Omental fat pad (tissue), 3 donors: ENCODE measurements at regions not wholly inside any gene's neighbourhood (a gene's known extent, or its start where the extent isn't known, plus 50 kb on each side); places are given as distances from the start of the nearest gene placed in this dataset.
"Not testable (repeated sequence)": the region's sequence is repeated elsewhere in the genome, so short reads cannot be mapped to it uniquely, and the experiment has no call there.

Source experiments
- ATAC-seq: fragments of 150-250 bp; one replicate; pipeline ENCODE4 v1.9.1; 2016; ENCODE audit warnings: mild to moderate bottlenecking, moderate library complexity; ENCODE audit not compliant: low FRiP score
- DNase-seq: peaks from one replicate; pipeline ENCODE4 v3.0.0-alpha.2; 2019; ENCODE audit warnings: low spot score
- CTCF ChIP-seq, 3 donors: fragments of 450-650 bp; IDR thresholded peaks; one replicate each; pipeline ENCODE4 v1.5.1; 2016 to 2017; ENCODE audit warnings: antibody characterized with exemption in 3 of 3, mild to moderate bottlenecking in 3 of 3, moderate library complexity in 2 of 3

GRCh38 chr6:1178590-1178989 is 133.3 kb upstream of the FOXQ1 start:
- ATAC-seq = no peak
- TF ChIP-seq CTCF (IDR thresholded peaks at IDR 0.05) = no peak
- no peak for DNase-seq

- no peak for TF ChIP-seq CTCF (IDR thresholded peaks at IDR 0.05)
- peak; percentile 80 for ATAC-seq
- no peak for DNase-seq
Observed at GRCh38 chr6:1176567-1176966, 135.3 kb upstream of the FOXQ1 start.

GRCh38 chr6:1175877-1176276 is 136.0 kb upstream of the FOXQ1 start:
- ATAC-seq (no peak), DNase-seq (no peak)
- no peak for TF ChIP-seq CTCF (IDR thresholded peaks at IDR 0.05)

GRCh38 chr6:1170794-1171193 is 141.1 kb upstream of the FOXQ1 start:
- no peak for TF ChIP-seq CTCF (IDR thresholded peaks at IDR 0.05)
- no peak for ATAC-seq
- no peak for DNase-seq

GRCh38 chr6:1164600-1164999 is 147.3 kb upstream of the FOXQ1 start:
- no peak for ATAC-seq
- no peak for DNase-seq
- TF ChIP-seq CTCF (IDR thresholded peaks at IDR 0.05) = no peak

GRCh38 chr6:1163501-1163900 is 148.4 kb upstream of the FOXQ1 start:
- TF ChIP-seq CTCF (IDR thresholded peaks at IDR 0.05) = no peak
- DNase-seq (no peak), ATAC-seq (no peak)

GRCh38 chr6:1162367-1163275 is 149.3 kb upstream of the FOXQ1 start:
- TF ChIP-seq CTCF (IDR thresholded peaks at IDR 0.05) = no peak
- no peak for ATAC-seq
- no peak for DNase-seq

GRCh38 chr6:1156411-1156810 is 155.5 kb upstream of the FOXQ1 start:
- DNase-seq, ATAC-seq: not testable (repeated sequence)
